ENCODE measurements at regions not wholly inside any gene's neighbourhood (a gene's known extent, or its start where the extent isn't known, plus 50 kb on each side); places are given as distances from the start of the nearest gene placed in this dataset.

DNA sequence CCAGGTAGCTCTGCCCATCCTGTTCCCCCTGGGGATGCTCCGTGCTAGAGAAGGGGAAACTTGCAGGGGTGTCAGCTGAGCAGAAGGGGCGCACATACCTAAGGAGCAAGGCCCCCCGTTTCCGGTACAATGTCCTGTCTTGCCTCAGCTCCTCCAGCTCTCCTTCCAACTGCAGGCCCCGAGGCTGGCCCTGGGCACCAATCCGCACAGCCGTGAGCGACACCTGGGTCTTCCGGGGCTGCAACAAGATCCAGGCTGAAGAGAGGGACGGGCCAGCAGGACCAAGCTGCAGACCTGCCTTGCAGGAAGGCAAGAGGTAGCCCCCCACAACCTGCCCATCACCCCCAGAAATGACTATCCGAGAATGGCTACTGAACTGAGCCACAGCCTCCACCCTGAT lies 102.6 kb downstream of the RMI2 start:
- TF ChIP-seq, protein P1, sequence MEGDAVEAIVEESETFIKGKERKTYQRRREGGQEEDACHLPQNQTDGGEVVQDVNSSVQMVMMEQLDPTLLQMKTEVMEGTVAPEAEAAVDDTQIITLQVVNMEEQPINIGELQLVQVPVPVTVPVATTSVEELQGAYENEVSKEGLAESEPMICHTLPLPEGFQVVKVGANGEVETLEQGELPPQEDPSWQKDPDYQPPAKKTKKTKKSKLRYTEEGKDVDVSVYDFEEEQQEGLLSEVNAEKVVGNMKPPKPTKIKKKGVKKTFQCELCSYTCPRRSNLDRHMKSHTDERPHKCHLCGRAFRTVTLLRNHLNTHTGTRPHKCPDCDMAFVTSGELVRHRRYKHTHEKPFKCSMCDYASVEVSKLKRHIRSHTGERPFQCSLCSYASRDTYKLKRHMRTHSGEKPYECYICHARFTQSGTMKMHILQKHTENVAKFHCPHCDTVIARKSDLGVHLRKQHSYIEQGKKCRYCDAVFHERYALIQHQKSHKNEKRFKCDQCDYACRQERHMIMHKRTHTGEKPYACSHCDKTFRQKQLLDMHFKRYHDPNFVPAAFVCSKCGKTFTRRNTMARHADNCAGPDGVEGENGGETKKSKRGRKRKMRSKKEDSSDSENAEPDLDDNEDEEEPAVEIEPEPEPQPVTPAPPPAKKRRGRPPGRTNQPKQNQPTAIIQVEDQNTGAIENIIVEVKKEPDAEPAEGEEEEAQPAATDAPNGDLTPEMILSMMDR (IDR thresholded peaks at IDR 0.05; ENCODE audit: extremely low read depth, missing control alignments), result no peak
- no peak for DNase-seq (ENCODE audit: low spot score)

GRCh38 chr16:11448796-11449416 lies 103.6 kb downstream of the RMI2 start:
- TF ChIP-seq, protein P1 (IDR thresholded peaks at IDR 0.05; ENCODE audit: extremely low read depth, missing control alignments), result no peak
- no peak for DNase-seq (ENCODE audit: low spot score)

- DNase-seq (ENCODE audit: low spot score), result no peak
- TF ChIP-seq, protein P1 (IDR thresholded peaks at IDR 0.05; ENCODE audit: extremely low read depth, missing control alignments), result no peak
Measured at GRCh38 chr16:11449716-11450115, 104.5 kb downstream of the RMI2 start.

GRCh38 chr16:11450136-11450535 lies 104.9 kb downstream of the RMI2 start:
- TF ChIP-seq, protein P1 (IDR thresholded peaks at IDR 0.05; ENCODE audit: extremely low read depth, missing control alignments), result no peak
- no peak for DNase-seq (ENCODE audit: low spot score)

DNA sequence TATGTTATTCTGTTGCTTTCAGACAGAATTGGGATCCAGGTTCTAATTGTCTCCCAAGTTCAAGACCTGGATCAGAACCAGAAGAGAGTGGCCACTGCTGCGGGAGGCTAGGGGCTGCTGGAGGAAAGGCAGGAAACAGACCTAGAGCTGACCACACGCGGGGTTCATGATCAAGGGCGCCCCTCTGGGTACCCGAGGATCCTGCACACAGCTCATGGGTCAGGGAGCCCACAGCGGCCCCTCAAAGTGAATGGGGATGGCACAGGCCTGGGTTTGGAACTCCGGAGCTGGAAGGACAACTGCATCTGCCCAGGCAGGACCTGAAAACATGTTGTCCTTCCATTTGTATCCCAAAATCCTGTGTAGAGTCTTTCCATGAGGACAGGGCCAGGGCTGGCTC lies 107.0 kb downstream of the RMI2 start:
- TF ChIP-seq, protein P1 (IDR thresholded peaks at IDR 0.05; ENCODE audit: extremely low read depth, missing control alignments), result no peak
- no peak for DNase-seq (ENCODE audit: low spot score)

- TF ChIP-seq, protein P1 (IDR thresholded peaks at IDR 0.05; ENCODE audit: extremely low read depth, missing control alignments), result no peak
- DNase-seq (ENCODE audit: low spot score), result no peak
Measured at GRCh38 chr16:11452746-11453389, 107.6 kb downstream of the RMI2 start.

DNA sequence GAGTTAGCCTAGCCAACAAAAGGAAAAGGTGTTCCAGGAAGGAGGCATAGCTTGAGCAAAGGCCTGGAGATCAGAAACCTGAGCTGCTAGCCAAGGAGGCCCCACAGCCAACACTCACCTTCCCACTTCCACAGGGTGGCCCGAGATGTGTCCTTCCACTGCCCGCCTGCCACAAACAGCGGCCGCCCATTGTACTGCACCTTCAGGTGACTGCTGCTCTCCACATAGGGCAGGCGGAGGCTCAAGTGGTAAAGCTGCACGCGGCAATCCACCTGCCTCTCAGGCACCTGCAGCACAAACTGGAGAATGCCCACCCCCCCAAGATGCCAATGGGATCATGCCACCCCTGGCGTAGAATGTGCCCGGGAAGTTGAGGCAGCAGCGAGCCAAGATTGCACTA lies 111.5 kb downstream of the RMI2 start:
- TF ChIP-seq, protein P1 (IDR thresholded peaks at IDR 0.05; ENCODE audit: extremely low read depth, missing control alignments), result no peak

More for the DNA sequence above, 111.5 kb downstream of the RMI2 start:
- DNase-seq (ENCODE audit: low spot score), result no peak

Data from GM20000 (cell line).